ENCODE measurements at regions not wholly inside any gene's neighbourhood (a gene's known extent, or its start where the extent isn't known, plus 50 kb on each side); places are given as distances from the start of the nearest gene placed in this dataset.

- H3K4me3 ChIP-seq (ENCODE audit: low read depth, low read length): no peak overlapping the region
- ChIA-PET POLR2A (no interaction called here), CTCF (interaction anchor here (0.6 kb wide), 1 partner anchor 487 kb away, joined by 3 read pairs; no protein-coding TSS in a partner anchor)
- TF ChIP-seq, protein P1, sequence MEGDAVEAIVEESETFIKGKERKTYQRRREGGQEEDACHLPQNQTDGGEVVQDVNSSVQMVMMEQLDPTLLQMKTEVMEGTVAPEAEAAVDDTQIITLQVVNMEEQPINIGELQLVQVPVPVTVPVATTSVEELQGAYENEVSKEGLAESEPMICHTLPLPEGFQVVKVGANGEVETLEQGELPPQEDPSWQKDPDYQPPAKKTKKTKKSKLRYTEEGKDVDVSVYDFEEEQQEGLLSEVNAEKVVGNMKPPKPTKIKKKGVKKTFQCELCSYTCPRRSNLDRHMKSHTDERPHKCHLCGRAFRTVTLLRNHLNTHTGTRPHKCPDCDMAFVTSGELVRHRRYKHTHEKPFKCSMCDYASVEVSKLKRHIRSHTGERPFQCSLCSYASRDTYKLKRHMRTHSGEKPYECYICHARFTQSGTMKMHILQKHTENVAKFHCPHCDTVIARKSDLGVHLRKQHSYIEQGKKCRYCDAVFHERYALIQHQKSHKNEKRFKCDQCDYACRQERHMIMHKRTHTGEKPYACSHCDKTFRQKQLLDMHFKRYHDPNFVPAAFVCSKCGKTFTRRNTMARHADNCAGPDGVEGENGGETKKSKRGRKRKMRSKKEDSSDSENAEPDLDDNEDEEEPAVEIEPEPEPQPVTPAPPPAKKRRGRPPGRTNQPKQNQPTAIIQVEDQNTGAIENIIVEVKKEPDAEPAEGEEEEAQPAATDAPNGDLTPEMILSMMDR (IDR thresholded peaks at IDR 0.05; ENCODE audit: insufficient read depth, low read length, missing control alignments): no peak
- no peak for DNase-seq (ENCODE audit: low read depth, low spot score)
Observed at GRCh38 chr5:87665166-87665565, 252.4 kb upstream of the CCNH start.

GRCh38 chr5:87661784-87662566 is 249.2 kb upstream of the CCNH start:
- POLR2A ChIA-PET: no interaction called here

GRCh38 chr5:87653242-87653641 is 240.5 kb upstream of the CCNH start:
- CTCF ChIA-PET: no interaction called here
- POLR2A ChIA-PET: no interaction called here
- no peak overlapping the region for H3K4me3 ChIP-seq (ENCODE audit: low read depth, low read length)
- DNase-seq (ENCODE audit: low read depth, low spot score): no peak
- TF ChIP-seq, protein P1 (IDR thresholded peaks at IDR 0.05; ENCODE audit: insufficient read depth, low read length, missing control alignments): no peak

More at GRCh38 chr5:87661784-87662566, 249.2 kb upstream of the CCNH start:
- TF ChIP-seq, protein P1 (IDR thresholded peaks at IDR 0.05; ENCODE audit: insufficient read depth, low read length, missing control alignments): no peak
- CTCF ChIA-PET: no interaction called here
- DNase-seq (ENCODE audit: low read depth, low spot score): no peak
- no peak overlapping the region for H3K4me3 ChIP-seq (ENCODE audit: low read depth, low read length)

- TF ChIP-seq, protein P1 (IDR thresholded peaks at IDR 0.05; ENCODE audit: insufficient read depth, low read length, missing control alignments): no peak
- POLR2A ChIA-PET: no interaction called here
- DNase-seq (ENCODE audit: low read depth, low spot score): no peak
- H3K4me3 ChIP-seq (ENCODE audit: low read depth, low read length): no peak overlapping the region
- CTCF ChIA-PET: no interaction called here
Observed at GRCh38 chr5:87650284-87650683, 237.6 kb upstream of the CCNH start.

DNA sequence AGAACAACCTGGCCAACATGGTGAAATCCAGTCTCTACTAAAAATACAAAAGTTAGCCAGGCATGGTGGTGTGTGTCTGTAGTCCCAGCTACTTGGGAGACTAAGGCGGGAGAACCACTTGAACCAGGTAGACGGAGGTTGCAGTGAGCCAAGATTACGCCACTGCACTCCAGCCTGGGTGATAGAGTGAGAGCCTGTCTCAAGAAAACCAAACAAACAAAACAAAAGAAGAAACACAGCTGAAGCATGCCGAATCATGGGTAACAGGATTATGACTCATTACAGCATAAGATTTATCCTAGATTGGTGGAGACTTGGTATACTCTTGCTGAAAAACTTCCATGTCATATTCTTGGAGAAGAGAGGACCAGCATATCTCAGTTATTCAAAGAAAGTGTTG is 236.7 kb upstream of the CCNH start:
- no peak overlapping the region for H3K4me3 ChIP-seq (ENCODE audit: low read depth, low read length)
- ChIA-PET POLR2A (no interaction called here), CTCF (no interaction called here)
- DNase-seq (ENCODE audit: low read depth, low spot score): no peak
- TF ChIP-seq, protein P1 (IDR thresholded peaks at IDR 0.05; ENCODE audit: insufficient read depth, low read length, missing control alignments): no peak

DNA sequence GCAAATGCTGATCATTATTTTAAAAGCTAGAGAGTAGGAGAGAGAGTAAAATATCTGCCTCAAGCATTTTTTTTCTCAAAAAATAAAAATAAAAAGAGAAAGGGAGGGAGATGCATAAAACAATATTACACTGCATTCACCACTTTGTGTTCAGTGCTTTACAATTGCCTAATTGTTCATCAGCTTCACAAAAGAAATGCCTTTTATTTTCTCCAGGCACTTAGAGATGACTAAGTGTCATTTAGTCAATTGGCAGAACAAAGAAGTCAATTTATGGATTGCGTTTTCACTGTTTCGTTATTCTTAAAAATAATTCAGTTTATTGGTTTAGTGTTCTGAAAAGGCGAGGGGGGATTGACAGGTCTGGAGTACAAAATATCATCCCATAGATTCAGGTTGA is 232.5 kb upstream of the CCNH start:
- no peak overlapping the region for H3K4me3 ChIP-seq (ENCODE audit: low read depth, low read length)
- ChIA-PET CTCF (no interaction called here), POLR2A (no interaction called here)
- DNase-seq (ENCODE audit: low read depth, low spot score): no peak
- TF ChIP-seq, protein P1 (IDR thresholded peaks at IDR 0.05; ENCODE audit: insufficient read depth, low read length, missing control alignments): no peak
